HUES6 (cell line): ENCODE measurements at regions not wholly inside any gene's neighbourhood (a gene's known extent, or its start where the extent isn't known, plus 50 kb on each side); places are given as distances from the start of the nearest gene placed in this dataset.

Experiments used
- H3K27ac ChIP-seq: 2 replicates; pipeline ENCODE4 v1.7.0; 2013; ENCODE audit warnings: low read depth, mild to moderate bottlenecking, low read length, inconsistent platforms
- H3K27me3 ChIP-seq: 2 replicates; pipeline ENCODE4 v1.6.1; 2013; ENCODE audit warnings: low read length; ENCODE audit not compliant: control insufficient read depth, insufficient read depth
- H3K36me3 ChIP-seq: 2 replicates; pipeline ENCODE4 v1.6.1; 2013; ENCODE audit warnings: low read length; ENCODE audit not compliant: control insufficient read depth, insufficient read depth
- H3K4me1 ChIP-seq: 2 replicates; pipeline ENCODE4 v1.6.1; 2013; ENCODE audit warnings: low read length; ENCODE audit not compliant: control insufficient read depth, insufficient read depth
- H3K4me3 ChIP-seq: 2 replicates; pipeline ENCODE4 v1.5.1; 2013; ENCODE audit warnings: low read depth, low read length
- H3K9ac ChIP-seq: one replicate; pipeline ENCODE4 v1.6.1; 2013; ENCODE audit warnings: mild to moderate bottlenecking, low read length
- H3K9me3 ChIP-seq: 2 replicates; pipeline ENCODE4 v1.6.1; 2013; ENCODE audit warnings: low read depth, low read length; ENCODE audit not compliant: control insufficient read depth, insufficient read depth

- Histone ChIP-seq H3K27ac (no peak overlapping the region), H3K4me1 (no peaks in the 10 kb centered on the region), H3K4me3 (no peak overlapping the region), H3K36me3 (no peaks in the 10 kb centered on the region), H3K9ac (no peak overlapping the region), H3K27me3 (no peaks in the 10 kb centered on the region), H3K9me3 (peaks cover 15% of the 10 kb centered on the region)
Measured at GRCh38 chr10:64023926-64024470, 502.8 kb downstream of the REEP3 start.

GRCh38 chr10:64033711-64034110, 512.5 kb downstream of the REEP3 start:
- H3K4me3 ChIP-seq, result no peak overlapping the region
- H3K36me3 ChIP-seq, result no peaks in the 10 kb centered on the region
- no peaks in the 10 kb centered on the region for H3K4me1 ChIP-seq
- H3K9me3 ChIP-seq, result no peaks in the 10 kb centered on the region; the same call in 1 of the 2 replicates
- H3K9ac ChIP-seq, result no peak overlapping the region
- no peak overlapping the region for H3K27ac ChIP-seq
- no peaks in the 10 kb centered on the region for H3K27me3 ChIP-seq

GRCh38 chr10:64036321-64036930, 515.2 kb downstream of the REEP3 start:
- Histone ChIP-seq H3K4me3 (no peak overlapping the region), H3K27ac (no peak overlapping the region), H3K4me1 (no peaks in the 10 kb centered on the region), H3K9me3 (no peaks in the 10 kb centered on the region), H3K9ac (no peak overlapping the region), H3K36me3 (no peaks in the 10 kb centered on the region), H3K27me3 (no peaks in the 10 kb centered on the region)

DNA sequence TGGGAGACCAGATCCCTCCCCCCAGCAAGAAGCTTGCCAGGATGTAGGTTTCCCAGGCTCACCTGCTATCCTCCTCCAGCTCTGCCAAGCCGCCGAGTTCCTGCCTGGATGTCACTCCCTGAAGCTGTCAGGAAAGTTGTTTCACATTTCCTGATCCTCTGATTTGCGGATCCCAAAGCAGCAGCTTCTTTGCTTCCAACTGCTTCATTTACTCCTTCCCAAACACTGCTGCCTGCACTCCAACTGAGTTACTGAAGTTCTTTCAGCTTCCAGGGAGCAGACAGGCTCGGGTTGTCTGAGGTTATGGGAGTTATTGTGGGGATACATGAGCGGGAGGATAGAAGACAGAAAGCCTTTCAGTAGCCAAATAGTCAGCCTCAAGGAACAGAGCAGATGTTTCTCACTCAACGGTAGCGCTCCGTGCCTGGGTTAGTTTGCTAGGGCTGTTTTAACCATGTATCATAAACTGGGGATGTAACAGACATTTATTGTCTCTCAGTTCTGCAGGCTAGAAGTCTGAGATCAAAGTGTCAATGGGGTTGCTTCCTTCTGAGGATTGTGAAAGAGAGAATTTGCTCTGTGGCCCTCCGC, 516.0 kb downstream of the REEP3 start:
- no peaks in the 10 kb centered on the region for H3K36me3 ChIP-seq
- no peak overlapping the region for H3K9ac ChIP-seq
- H3K27me3 ChIP-seq, result no peaks in the 10 kb centered on the region
- H3K9me3 ChIP-seq, result no peaks in the 10 kb centered on the region
- H3K27ac ChIP-seq, result no peak overlapping the region
- no peak overlapping the region for H3K4me3 ChIP-seq
- H3K4me1 ChIP-seq, result no peaks in the 10 kb centered on the region

DNA sequence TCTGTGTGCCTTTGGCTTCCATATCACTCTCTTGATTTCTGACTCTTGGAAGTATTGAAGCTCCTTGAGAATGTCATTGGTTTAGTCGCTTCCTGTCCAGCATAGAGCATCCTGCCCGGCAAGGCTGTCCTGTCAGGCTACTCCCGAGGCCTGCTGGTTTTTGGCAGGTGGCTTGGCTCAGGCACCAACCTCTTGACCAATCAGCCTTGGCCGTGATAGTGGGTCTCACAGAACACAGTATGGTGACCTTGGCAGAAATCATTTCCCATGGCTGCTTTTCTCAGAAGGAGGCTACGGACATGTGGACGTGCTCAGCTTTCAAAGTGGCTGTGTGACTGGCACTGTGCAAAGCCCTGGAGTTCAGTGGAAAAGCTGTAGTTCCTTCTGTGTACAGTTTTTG, 516.9 kb downstream of the REEP3 start:
- H3K27me3 ChIP-seq, result no peaks in the 10 kb centered on the region
- H3K9ac ChIP-seq, result no peak overlapping the region
- no peak overlapping the region for H3K27ac ChIP-seq
- H3K4me3 ChIP-seq, result no peak overlapping the region
- H3K36me3 ChIP-seq, result no peaks in the 10 kb centered on the region
- no peaks in the 10 kb centered on the region for H3K4me1 ChIP-seq
- no peaks in the 10 kb centered on the region for H3K9me3 ChIP-seq

DNA sequence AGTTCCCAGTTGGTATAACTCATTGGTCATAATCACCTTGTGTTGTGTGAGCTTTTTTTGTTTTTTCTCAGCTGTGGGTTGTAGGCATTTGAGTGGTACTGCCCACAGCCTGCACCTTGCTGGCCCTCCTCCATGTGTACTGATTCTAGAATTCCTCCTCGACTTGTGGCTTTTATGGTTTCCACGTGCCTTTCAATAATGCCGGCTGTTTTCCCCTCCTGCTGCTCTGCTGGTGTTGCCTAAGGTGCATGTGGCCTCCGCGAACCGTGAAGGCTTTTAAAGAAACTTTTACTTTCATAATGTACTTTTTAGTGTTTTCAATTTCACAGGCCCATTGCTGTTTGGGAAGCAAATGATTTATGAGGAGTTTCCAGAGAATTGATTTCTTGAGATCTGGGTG, 518.0 kb downstream of the REEP3 start:
- Histone ChIP-seq H3K27me3 (no peaks in the 10 kb centered on the region), H3K36me3 (no peaks in the 10 kb centered on the region), H3K9ac (no peak overlapping the region), H3K27ac (no peak overlapping the region), H3K4me1 (no peaks in the 10 kb centered on the region), H3K4me3 (no peak overlapping the region), H3K9me3 (no peaks in the 10 kb centered on the region)

DNA sequence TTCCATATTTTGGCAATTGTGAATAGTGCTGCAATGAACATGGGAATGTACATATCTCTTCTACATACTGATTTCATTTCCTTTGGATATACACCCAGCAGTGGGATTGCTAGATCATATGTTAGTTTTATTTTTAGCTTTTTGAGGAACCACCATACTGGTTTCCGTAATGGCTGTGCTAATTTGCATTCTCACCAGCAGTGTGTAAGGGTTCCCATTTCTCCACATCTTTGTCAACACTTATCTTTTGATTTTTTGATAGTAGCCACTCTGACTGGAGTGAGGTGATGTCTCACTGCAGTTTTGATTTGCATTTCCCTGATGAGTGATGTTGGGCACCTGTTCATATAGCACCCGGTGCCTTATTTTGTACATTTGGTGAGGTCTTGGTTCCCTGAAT, 519.6 kb downstream of the REEP3 start:
- Histone ChIP-seq H3K9ac (no peak overlapping the region), H3K36me3 (no peaks in the 10 kb centered on the region), H3K27ac (no peak overlapping the region), H3K27me3 (no peaks in the 10 kb centered on the region), H3K4me1 (no peaks in the 10 kb centered on the region), H3K9me3 (no peaks in the 10 kb centered on the region), H3K4me3 (no peak overlapping the region)

DNA sequence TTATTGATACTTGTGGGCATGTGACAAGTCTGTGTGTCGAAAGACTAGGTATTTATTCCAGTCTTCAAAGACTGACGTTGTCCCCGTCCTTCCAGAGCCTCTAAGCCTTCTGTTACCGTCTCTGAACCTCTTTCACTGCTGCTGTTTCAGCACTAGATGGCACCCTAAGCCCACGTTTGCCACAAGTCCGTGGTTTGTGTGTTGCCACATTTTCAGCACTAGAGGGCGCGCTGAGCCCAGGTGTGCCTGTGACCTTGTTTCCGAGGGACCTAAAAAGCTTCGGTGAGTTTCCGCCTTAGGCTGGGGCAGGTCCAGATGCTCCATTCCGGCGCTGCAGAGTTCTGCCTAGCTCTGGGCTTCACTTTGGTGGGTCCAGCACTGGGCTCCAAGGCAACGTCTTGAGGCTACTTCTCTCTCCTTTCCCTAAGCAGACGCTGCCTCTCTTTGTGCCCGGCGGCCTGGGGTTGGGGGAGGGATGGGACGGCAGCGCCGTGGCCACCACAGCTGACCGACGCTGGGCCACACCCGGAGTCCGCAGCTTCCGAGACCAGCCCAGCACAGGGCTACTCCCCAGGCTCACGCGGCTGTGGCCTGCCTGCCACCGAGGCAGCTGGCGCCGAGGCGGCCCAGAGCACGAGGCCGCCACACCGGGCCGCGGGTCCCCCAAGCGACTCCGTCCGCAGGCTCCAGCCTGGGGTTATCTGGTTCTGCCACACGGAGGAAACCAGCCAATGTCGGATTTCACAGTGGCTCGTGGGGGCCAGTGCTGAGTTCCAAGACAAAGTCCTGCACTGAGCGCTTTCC, 520.2 kb downstream of the REEP3 start:
- Histone ChIP-seq H3K4me3 (no peak overlapping the region), H3K9me3 (no peaks in the 10 kb centered on the region), H3K9ac (no peak overlapping the region), H3K27ac (no peak overlapping the region), H3K36me3 (no peaks in the 10 kb centered on the region), H3K4me1 (no peaks in the 10 kb centered on the region), H3K27me3 (no peaks in the 10 kb centered on the region)

DNA sequence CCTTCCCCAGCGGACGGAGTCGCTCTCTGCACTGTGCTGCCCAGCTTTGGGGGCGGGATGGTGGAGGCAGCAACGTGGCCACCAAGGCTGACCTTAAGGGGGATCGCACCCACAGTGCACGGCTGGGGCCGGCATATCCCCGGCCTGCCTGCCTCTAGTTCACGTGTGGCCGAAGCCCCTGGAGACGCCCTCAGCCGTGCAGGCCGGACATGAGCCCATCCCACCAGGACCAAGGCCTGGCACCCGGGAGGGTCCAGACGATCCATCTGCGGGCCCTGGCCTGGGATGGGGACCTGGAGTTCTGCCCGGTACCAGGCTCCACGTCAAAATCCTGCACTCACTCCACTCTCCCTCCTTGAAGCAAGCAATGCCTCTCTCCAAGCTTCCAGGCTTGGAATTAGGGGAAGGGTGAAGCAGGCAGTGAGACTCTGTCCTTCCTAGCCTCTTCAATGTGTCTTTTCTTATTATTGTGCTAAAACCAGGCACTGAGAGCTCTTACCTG, 520.8 kb downstream of the REEP3 start:
- Histone ChIP-seq H3K9ac (no peak overlapping the region), H3K27me3 (no peaks in the 10 kb centered on the region), H3K4me1 (no peaks in the 10 kb centered on the region), H3K9me3 (no peaks in the 10 kb centered on the region), H3K36me3 (no peaks in the 10 kb centered on the region), H3K27ac (no peak overlapping the region), H3K4me3 (no peak overlapping the region)

- Histone ChIP-seq H3K9ac (no peak overlapping the region), H3K36me3 (no peaks in the 10 kb centered on the region), H3K27me3 (no peaks in the 10 kb centered on the region)
Measured at GRCh38 chr10:64044098-64044497, 522.9 kb downstream of the REEP3 start.

More at GRCh38 chr10:64044098-64044497, 522.9 kb downstream of the REEP3 start:
- Histone ChIP-seq H3K4me3 (no peak overlapping the region), H3K4me1 (no peaks in the 10 kb centered on the region), H3K27ac (no peak overlapping the region), H3K9me3 (no peaks in the 10 kb centered on the region)
